Nephron (organoid): ENCODE measurements at regions not wholly inside any gene's neighbourhood (a gene's known extent, or its start where the extent isn't known, plus 50 kb on each side); places are given as distances from the start of the nearest gene placed in this dataset.
A peak's percentile ranks its signal among the peaks of the same experiment; 100 is the strongest.
"Not testable (repeated sequence)": the region's sequence is repeated elsewhere in the genome, so short reads cannot be mapped to it uniquely, and the experiment has no call there.

ENCODE experiments used
- H3K27ac Mint-ChIP-seq, 3 experiments: 2 replicates each; pipeline ENCODE4 v1.8.0; 2020; ENCODE audit warnings: mixed read lengths in 3 of 3, mild to moderate bottlenecking in 2 of 3, moderate library complexity in 1 of 3
- H3K27me3 Mint-ChIP-seq: 2 replicates; pipeline ENCODE4 v1.8.0; 2021; ENCODE audit warnings: low read depth, mild to moderate bottlenecking, moderate library complexity, mixed read lengths
- H3K36me3 Mint-ChIP-seq: 2 replicates; pipeline ENCODE4 v1.8.0; 2020; ENCODE audit warnings: low read depth, mixed read lengths
- H3K4me1 Mint-ChIP-seq: 2 replicates; pipeline ENCODE4 v1.8.0; 2020; ENCODE audit warnings: mixed read lengths
- H3K4me3 Mint-ChIP-seq, 3 experiments: 2 replicates each; pipeline ENCODE4 v1.8.0; 2020; ENCODE audit warnings: mild to moderate bottlenecking in 3 of 3, mixed read lengths in 3 of 3, moderate library complexity in 2 of 3
- H3K9me3 Mint-ChIP-seq: 2 replicates; pipeline ENCODE4 v1.8.0; 2020; ENCODE audit warnings: mixed read lengths
- TF ChIP-seq, protein P1 (sequence below), 3 experiments: fragments of 200-600 bp; sonication (generic); IDR thresholded peaks; one replicate each; pipeline ENCODE4 v1.5.0; 2021; ENCODE audit warnings: antibody characterized with exemption in 3 of 3; ENCODE audit not compliant: unreplicated experiment in 3 of 3

DNA sequence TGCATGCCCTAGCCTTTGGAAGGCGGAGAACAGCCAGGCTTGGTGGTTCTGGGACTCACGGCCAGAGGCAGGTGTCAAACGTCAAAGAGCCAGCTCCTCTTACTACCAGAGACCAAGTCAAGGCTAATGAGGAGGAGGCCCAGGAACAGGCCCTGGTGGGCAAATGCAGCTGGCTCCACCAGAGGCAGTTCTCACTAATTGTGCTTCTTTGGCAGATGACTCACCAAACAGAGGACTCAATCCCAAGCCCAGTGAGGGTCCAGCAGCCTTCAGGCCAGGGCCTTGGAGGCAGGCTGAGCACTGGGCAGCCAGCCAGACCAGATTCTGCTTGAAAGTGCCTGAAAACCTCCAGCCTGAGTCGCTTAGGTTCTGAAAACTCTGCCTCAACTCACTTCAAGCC lies 336.5 kb upstream of the CDH5 start:
- H3K27ac Mint-ChIP-seq = peak overlapping the region in 2 of 3 experiments; percentile 47 to 56
- TF ChIP-seq, protein P1, sequence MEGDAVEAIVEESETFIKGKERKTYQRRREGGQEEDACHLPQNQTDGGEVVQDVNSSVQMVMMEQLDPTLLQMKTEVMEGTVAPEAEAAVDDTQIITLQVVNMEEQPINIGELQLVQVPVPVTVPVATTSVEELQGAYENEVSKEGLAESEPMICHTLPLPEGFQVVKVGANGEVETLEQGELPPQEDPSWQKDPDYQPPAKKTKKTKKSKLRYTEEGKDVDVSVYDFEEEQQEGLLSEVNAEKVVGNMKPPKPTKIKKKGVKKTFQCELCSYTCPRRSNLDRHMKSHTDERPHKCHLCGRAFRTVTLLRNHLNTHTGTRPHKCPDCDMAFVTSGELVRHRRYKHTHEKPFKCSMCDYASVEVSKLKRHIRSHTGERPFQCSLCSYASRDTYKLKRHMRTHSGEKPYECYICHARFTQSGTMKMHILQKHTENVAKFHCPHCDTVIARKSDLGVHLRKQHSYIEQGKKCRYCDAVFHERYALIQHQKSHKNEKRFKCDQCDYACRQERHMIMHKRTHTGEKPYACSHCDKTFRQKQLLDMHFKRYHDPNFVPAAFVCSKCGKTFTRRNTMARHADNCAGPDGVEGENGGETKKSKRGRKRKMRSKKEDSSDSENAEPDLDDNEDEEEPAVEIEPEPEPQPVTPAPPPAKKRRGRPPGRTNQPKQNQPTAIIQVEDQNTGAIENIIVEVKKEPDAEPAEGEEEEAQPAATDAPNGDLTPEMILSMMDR (IDR thresholded peaks at IDR 0.05; ENCODE audit: unreplicated experiment in 3 of 3) = no peak
- peaks cover 6% of the 10 kb centered on the region for H3K9me3 Mint-ChIP-seq
- no peak overlapping the region for H3K4me3 Mint-ChIP-seq
- H3K4me1 Mint-ChIP-seq = peaks cover 32% of the 10 kb centered on the region
- H3K36me3 Mint-ChIP-seq = no peaks in the 10 kb centered on the region
- H3K27me3 Mint-ChIP-seq = peaks cover 4% of the 10 kb centered on the region

DNA sequence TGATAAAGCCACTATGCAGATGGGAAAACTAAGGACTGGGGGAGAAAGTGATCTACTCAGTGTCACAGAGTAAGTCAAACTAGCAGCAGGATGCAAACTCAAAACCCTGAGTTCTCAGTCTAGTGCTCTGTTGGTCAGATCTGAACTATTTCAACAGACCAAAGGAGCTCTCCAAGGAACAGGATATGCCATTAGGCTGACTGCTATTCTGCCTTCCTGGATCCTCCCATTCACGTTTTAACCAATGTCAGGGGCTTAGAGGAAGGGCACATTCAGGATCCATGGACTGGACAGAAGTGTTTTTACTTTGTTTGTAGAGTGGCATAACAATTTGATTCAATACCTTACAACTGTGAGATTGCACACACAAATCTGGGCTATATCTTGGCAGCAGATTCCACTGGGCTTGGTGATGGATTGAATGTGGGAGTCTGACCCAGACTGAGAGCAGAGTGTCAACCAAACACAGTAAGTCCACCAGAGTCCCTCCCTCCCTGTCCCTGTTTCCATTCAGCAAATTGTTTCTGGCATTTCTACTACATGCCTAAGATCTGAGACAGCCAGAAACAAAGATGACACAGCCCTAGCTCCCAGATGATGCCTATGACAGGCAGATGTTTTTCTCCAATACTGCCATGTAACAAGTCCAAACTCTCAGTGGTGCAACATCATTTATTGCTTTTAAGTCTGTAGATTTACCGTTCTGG lies 337.8 kb upstream of the CDH5 start:
- Mint-ChIP-seq H3K27me3 (peaks cover 4% of the 10 kb centered on the region), H3K27ac (peak overlapping the region in 2 of 3 experiments; percentile 47 to 73), H3K9me3 (peaks cover 16% of the 10 kb centered on the region), H3K4me3 (no peak overlapping the region), H3K36me3 (peaks cover 4% of the 10 kb centered on the region), H3K4me1 (peaks cover 34% of the 10 kb centered on the region)
- TF ChIP-seq, protein P1 (IDR thresholded peaks at IDR 0.05; ENCODE audit: unreplicated experiment in 3 of 3) = no peak

DNA sequence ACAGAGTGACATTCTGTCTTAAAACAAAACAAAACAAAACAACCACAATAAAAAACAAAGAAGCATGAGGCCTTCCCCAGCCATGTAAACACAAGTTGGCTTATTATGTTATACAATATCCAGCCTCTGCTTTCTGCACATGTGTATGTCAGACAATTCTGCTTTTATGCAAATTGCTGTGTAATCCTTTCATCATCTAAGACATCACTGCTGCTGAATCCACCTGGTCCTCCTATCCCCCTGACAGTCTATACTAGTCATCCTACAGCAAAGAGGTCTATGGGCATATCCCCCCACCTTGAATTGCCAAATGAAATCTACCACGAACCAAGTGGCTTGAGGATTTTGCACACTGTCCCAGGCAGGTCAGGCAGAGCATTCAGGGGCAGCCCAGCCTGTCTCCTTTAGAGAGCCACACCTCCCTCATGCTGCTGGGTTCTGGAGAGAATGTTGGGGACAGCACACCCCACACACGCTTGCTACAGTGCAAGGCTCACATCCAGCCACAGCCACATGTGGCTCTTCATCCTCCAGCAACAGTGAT lies 339.6 kb upstream of the CDH5 start:
- peaks cover 4% of the 10 kb centered on the region for H3K36me3 Mint-ChIP-seq
- H3K4me3 Mint-ChIP-seq = no peak overlapping the region
- peaks cover 16% of the 10 kb centered on the region for H3K9me3 Mint-ChIP-seq
- peaks cover 4% of the 10 kb centered on the region for H3K27me3 Mint-ChIP-seq
- TF ChIP-seq, protein P1 (IDR thresholded peaks at IDR 0.05; ENCODE audit: unreplicated experiment in 3 of 3) = no peak
- peak overlapping the region in 2 of 3 experiments; percentile 41 to 44 for H3K27ac Mint-ChIP-seq
- H3K4me1 Mint-ChIP-seq = peaks cover 36% of the 10 kb centered on the region

DNA sequence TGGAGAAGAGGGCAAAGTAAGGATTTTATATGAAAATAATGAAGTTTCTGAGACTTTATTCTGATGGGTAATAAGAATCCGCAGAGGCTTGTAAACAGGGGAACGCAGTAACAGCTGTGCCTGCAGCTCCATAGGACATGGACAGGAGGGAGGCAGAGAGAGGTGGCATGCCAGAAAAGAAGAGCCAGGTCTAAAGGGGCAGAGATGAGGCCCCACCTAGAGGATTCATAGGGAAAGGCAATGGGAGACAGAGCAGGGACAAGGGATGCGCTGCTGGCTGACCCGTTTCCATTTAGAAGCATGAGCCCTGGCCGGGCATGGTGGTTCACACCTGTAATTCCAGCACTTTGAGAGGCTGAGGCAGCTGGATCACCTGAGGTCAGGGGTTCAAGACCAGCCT lies 340.3 kb upstream of the CDH5 start:
- TF ChIP-seq, protein P1 (IDR thresholded peaks at IDR 0.05; ENCODE audit: unreplicated experiment in 3 of 3) = peak in 2 of 3 experiments; percentile 31 to 49
- Mint-ChIP-seq H3K4me3 (no peak overlapping the region), H3K36me3 (peaks cover 4% of the 10 kb centered on the region), H3K27ac (peak overlapping the region in 2 of 3 experiments; percentile 5 to 35), H3K9me3 (peaks cover 19% of the 10 kb centered on the region), H3K4me1 (peaks cover 36% of the 10 kb centered on the region), H3K27me3 (peaks cover 4% of the 10 kb centered on the region)

DNA sequence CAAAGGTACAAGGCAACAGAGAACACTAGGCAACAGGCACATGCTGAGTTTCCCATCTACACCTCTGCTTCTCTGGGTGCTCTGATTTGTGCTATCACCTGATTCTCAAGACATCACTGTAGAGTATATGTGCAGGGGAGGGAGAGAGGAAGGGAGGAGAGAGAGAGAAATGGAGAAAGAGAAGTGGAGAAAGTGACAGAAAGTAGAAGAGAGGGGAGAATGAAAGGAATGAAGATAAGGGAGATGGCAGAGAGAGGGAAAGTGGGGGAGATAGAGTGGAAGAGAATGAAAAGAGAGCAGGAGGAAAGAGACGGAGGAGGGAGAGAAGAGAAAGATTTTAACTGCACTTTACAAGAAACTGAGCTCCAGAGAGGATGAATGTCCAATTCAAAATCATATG lies 340.7 kb upstream of the CDH5 start:
- Mint-ChIP-seq H3K36me3 (peaks cover 4% of the 10 kb centered on the region), H3K27ac (peak overlapping the region in 2 of 3 experiments; percentile 5 to 35)

DNA sequence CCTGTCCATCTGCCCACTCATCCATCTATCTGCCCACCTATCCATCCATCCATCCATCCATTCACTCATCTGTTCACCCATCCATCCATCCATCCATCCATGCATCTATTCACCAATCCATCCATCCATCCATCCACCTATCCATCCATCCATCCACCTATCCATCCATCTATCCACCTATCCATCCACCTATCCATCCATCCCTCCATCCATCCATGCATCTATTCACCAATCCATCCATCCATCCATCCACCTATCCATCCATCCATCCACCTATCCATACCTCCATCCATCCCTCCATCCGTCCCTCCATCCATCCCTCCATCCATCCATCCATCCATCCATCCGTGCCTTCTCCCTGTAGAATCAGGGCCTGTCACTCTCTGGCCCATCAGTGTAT lies 341.9 kb upstream of the CDH5 start:
- Mint-ChIP-seq H3K9me3 (peaks cover 24% of the 10 kb centered on the region), H3K4me1 (peaks cover 38% of the 10 kb centered on the region)
- not testable (repeated sequence) for H3K27ac Mint-ChIP-seq, H3K27me3 Mint-ChIP-seq, H3K4me3 Mint-ChIP-seq, H3K36me3 Mint-ChIP-seq

More for the DNA sequence above, 340.7 kb upstream of the CDH5 start:
- H3K9me3 Mint-ChIP-seq = peaks cover 19% of the 10 kb centered on the region
- no peak overlapping the region for H3K4me3 Mint-ChIP-seq
- TF ChIP-seq, protein P1 (IDR thresholded peaks at IDR 0.05; ENCODE audit: unreplicated experiment in 3 of 3) = no peak
- peaks cover 36% of the 10 kb centered on the region for H3K4me1 Mint-ChIP-seq
- peaks cover 4% of the 10 kb centered on the region for H3K27me3 Mint-ChIP-seq
